IMR-90 (cell line): ENCODE measurements at regions not wholly inside any gene's neighbourhood (a gene's known extent, or its start where the extent isn't known, plus 50 kb on each side); places are given as distances from the start of the nearest gene placed in this dataset.

Experiments
- ATAC-seq: fragments of 200-7000 bp; cut with Tn5 transposase; 2 replicates; pipeline ENCODE4 v1.9.1; 2020; ENCODE audit warnings: low read depth, mild to moderate bottlenecking, moderate library complexity
- BruUV-seq: library from RNA; stranded (reverse); fragments of 400-500 nt; replicated peaks from 2 replicates; lab custom pipeline; 2021; lab: Mats Ljungman, UMichigan
- CTCF ChIA-PET: fragments of 300-600 bp; formaldehyde crosslinking; extraction: SDS; loops from one replicate; lab custom pipeline; 2021; ENCODE audit warnings: antibody characterized with exemption; lab: Yijun Ruan, JAX
- POLR2A ChIA-PET: fragments of 300-600 bp; sonication (Branson Sonifier 250); formaldehyde crosslinking; loops from one replicate; lab custom pipeline; 2022; ENCODE audit warnings: antibody characterized with exemption; ENCODE audit not compliant: unreplicated experiment; lab: Charles Lee
- DNase-seq: peaks from one replicate; pipeline ENCODE4 v3.0.0; 2013
- H2AFZ ChIP-seq: replicated peaks from 2 replicates; pipeline ENCODE3; 2013; ENCODE audit warnings: low read length, mild to moderate bottlenecking; ENCODE audit not compliant: poor library complexity
- H2AK5ac ChIP-seq: 2 replicates; pipeline ENCODE4 v1.6.1; 2013; ENCODE audit warnings: low read depth, low read length, inconsistent platforms
- H2AK9ac ChIP-seq: replicated peaks from 2 replicates; pipeline ENCODE3; 2013; ENCODE audit warnings: mild to moderate bottlenecking, low read depth, low read length, moderate library complexity; ENCODE audit not compliant: poor library complexity
- H2BK120ac ChIP-seq: 2 replicates; pipeline ENCODE4 v1.6.1; 2013; ENCODE audit warnings: low read depth, low read length, inconsistent platforms
- H2BK15ac ChIP-seq: 3 replicates; pipeline ENCODE4 v1.6.1; 2013; ENCODE audit warnings: low read depth, low read length, inconsistent platforms
- H2BK20ac ChIP-seq: 2 replicates; pipeline ENCODE4 v1.6.1; 2013; ENCODE audit warnings: low read depth, mild to moderate bottlenecking, inconsistent platforms, low read length, moderate library complexity
- H2BK5ac ChIP-seq: 2 replicates; pipeline ENCODE4 v1.6.1; 2013; ENCODE audit warnings: mild to moderate bottlenecking, low read depth, low read length, inconsistent platforms; ENCODE audit not compliant: poor library complexity, severe bottlenecking
- H3K14ac ChIP-seq: replicated peaks from 2 replicates; pipeline ENCODE4 v1.6.1; 2013; ENCODE audit warnings: low read depth, low read length, inconsistent platforms
- H3K18ac ChIP-seq: 2 replicates; pipeline ENCODE4 v1.6.1; 2013; ENCODE audit warnings: low read depth, low read length, control low read depth
- H3K23ac ChIP-seq: 2 replicates; pipeline ENCODE4 v1.6.1; 2013; ENCODE audit warnings: low read depth, low read length, inconsistent platforms
- H3K27ac ChIP-seq: 2 replicates; pipeline ENCODE4 v1.5.1; 2013; ENCODE audit warnings: mild to moderate bottlenecking, control low read depth, low read length; ENCODE audit not compliant: insufficient read depth
- H3K27me3 ChIP-seq: 2 replicates; pipeline ENCODE4 v1.6.1; 2013; ENCODE audit warnings: low read length; ENCODE audit not compliant: control insufficient read depth, insufficient read depth
- H3K36me3 ChIP-seq: 2 replicates; pipeline ENCODE4 v1.6.1; 2013; ENCODE audit warnings: low read length, mixed read lengths; ENCODE audit not compliant: control insufficient read depth, insufficient read depth
- H3K4ac ChIP-seq: 2 replicates; pipeline ENCODE4 v1.6.1; 2013; ENCODE audit warnings: low read depth, low read length, inconsistent platforms
- H3K4me1 ChIP-seq: 2 replicates; pipeline ENCODE4 v1.6.1; 2013; ENCODE audit warnings: low read length, mixed read lengths; ENCODE audit not compliant: control insufficient read depth, insufficient read depth
- H3K4me2 ChIP-seq: 2 replicates; pipeline ENCODE4 v1.6.1; 2013; ENCODE audit warnings: low read depth, mild to moderate bottlenecking, control low read depth, low read length, moderate library complexity
- H3K4me3 ChIP-seq: 2 replicates; pipeline ENCODE4 v1.5.1; 2013; ENCODE audit warnings: low read depth, mild to moderate bottlenecking, control low read depth, low read length, moderate library complexity; ENCODE audit not compliant: insufficient read depth
- H3K56ac ChIP-seq: 2 replicates; pipeline ENCODE4 v1.6.1; 2013; ENCODE audit warnings: low read length, inconsistent platforms; ENCODE audit not compliant: insufficient read depth; ENCODE audit errors: extremely low read depth
- H3K79me1 ChIP-seq, 2 experiments: 2 replicates each; pipeline ENCODE4 v1.6.1; 2013; ENCODE audit warnings: low read length in 2 of 2, inconsistent platforms in 1 of 2, low read depth in 1 of 2
- H3K9ac ChIP-seq: 2 replicates; pipeline ENCODE4 v1.6.1; 2013; ENCODE audit warnings: low read depth, low read length, control low read depth
- H3K9me1 ChIP-seq: 2 replicates; pipeline ENCODE4 v1.6.1; 2013; ENCODE audit warnings: low read length, inconsistent platforms; ENCODE audit not compliant: insufficient read depth
- H3K9me3 ChIP-seq: 2 replicates; pipeline ENCODE4 v1.6.1; 2013; ENCODE audit warnings: low read length; ENCODE audit not compliant: control insufficient read depth, insufficient read depth
- H4K20me1 ChIP-seq: 2 replicates; pipeline ENCODE4 v1.6.1; 2013; ENCODE audit warnings: low read length, inconsistent platforms; ENCODE audit not compliant: insufficient read depth
- H4K5ac ChIP-seq: 2 replicates; pipeline ENCODE4 v1.6.1; 2013; ENCODE audit warnings: mild to moderate bottlenecking, low read depth, low read length, control low read depth
- H4K8ac ChIP-seq, 2 experiments: 2 replicates each; pipeline ENCODE4 v1.6.1; 2013; ENCODE audit warnings: low read depth in 2 of 2, low read length in 2 of 2, control low read depth in 1 of 2, inconsistent platforms in 1 of 2
- H4K91ac ChIP-seq: 2 replicates; pipeline ENCODE4 v1.6.1; 2013; ENCODE audit warnings: low read depth, low read length, inconsistent platforms; ENCODE audit not compliant: insufficient read depth
- BHLHE40 ChIP-seq: fragments of 150-350 bp; IDR thresholded peaks from 2 replicates; pipeline ENCODE4 v1.6.1; 2016; ENCODE audit warnings: mild to moderate bottlenecking, low read depth, low read length
- CEBPB ChIP-seq: IDR thresholded peaks from 2 replicates; pipeline ENCODE4 v1.6.1; 2012; ENCODE audit warnings: low read depth, low read length, improper control_type of control experiment
- CHD1 ChIP-seq: IDR thresholded peaks from 2 replicates; pipeline ENCODE4 v1.6.1; 2012; ENCODE audit warnings: low read depth, low read length, improper control_type of control experiment
- FOS ChIP-seq: fragments of 150-350 bp; IDR thresholded peaks from 2 replicates; pipeline ENCODE4 v1.6.1; 2016; ENCODE audit warnings: low read depth, low read length
- MAFK ChIP-seq: IDR thresholded peaks from 2 replicates; pipeline ENCODE4 v1.6.1; 2012; ENCODE audit warnings: low read depth, low read length, improper control_type of control experiment
- MAZ ChIP-seq: IDR thresholded peaks from 2 replicates; pipeline ENCODE4 v1.6.1; 2012; ENCODE audit warnings: low read depth, mild to moderate bottlenecking, low read length, improper control_type of control experiment, moderate library complexity, borderline replicate concordance
- MXI1 ChIP-seq: IDR thresholded peaks from 2 replicates; pipeline ENCODE4 v1.6.1; 2012; ENCODE audit warnings: low read depth, mild to moderate bottlenecking, low read length, moderate library complexity, borderline replicate concordance
- NFE2L2 ChIP-seq: fragments of 150-350 bp; IDR thresholded peaks from 2 replicates; pipeline ENCODE4 v1.6.1; 2016; ENCODE audit warnings: low read depth, mild to moderate bottlenecking, low read length
- POLR2A ChIP-seq: IDR thresholded peaks from 2 replicates; pipeline ENCODE4 v1.6.1; 2012; ENCODE audit warnings: mild to moderate bottlenecking, low read depth, low read length
- RAD21 ChIP-seq: IDR thresholded peaks from 2 replicates; pipeline ENCODE4 v1.6.1; 2012; ENCODE audit warnings: low read length, improper control_type of control experiment
- RCOR1 ChIP-seq: IDR thresholded peaks from 2 replicates; pipeline ENCODE4 v1.6.1; 2012; ENCODE audit warnings: mild to moderate bottlenecking, low read length, improper control_type of control experiment; ENCODE audit not compliant: insufficient replicate concordance
- RFX5 ChIP-seq: IDR thresholded peaks from 2 replicates; pipeline ENCODE4 v1.8.0; 2012; ENCODE audit warnings: low read depth, mild to moderate bottlenecking, low read length, moderate library complexity
- SMC3 ChIP-seq: fragments of 150-350 bp; IDR thresholded peaks from 2 replicates; pipeline ENCODE4 v1.6.1; 2016; ENCODE audit warnings: low read depth, mild to moderate bottlenecking, antibody characterized with exemption, low read length, moderate library complexity
- WGBS, 2 experiments: methylation state at CpG; one replicate each; pipeline versions ENCODE4 v1.1.5 to v1.1.7; 2013; ENCODE audit warnings: missing lambda C conversion rate in 2 of 2; ENCODE audit not compliant: insufficient read length in 1 of 2; ENCODE audit errors: extremely low coverage in 2 of 2; 5-methylcytosine and 5-hydroxymethylcytosine counted together
- dilution Hi-C: fragments of 300-500 bp; cut with HindIII; formaldehyde crosslinking; loops from one replicate; pipeline ENCODE4 v1.14.3; 2018; ENCODE audit warnings: low sequenced_read_pairs; ENCODE audit not compliant: unreplicated experiment
- in situ Hi-C: fragments of 300-500 bp; cut with MboI; formaldehyde crosslinking; loops from 3 replicates; pipeline ENCODE4 v1.14.3; 2019; ENCODE audit warnings: low sequenced_read_pairs, inconsistent platforms, mixed read lengths
- intact Hi-C: fragments of 100-400 bp; cut with micrococcal nuclease; formaldehyde crosslinking; loops from 2 replicates; pipeline ENCODE4 v1.10.0; 2022
- TF ChIP-seq, protein P1 (sequence below): fragments of 150-350 bp; IDR thresholded peaks from 2 replicates; pipeline ENCODE4 v1.6.1; 2016; ENCODE audit warnings: low read depth, mild to moderate bottlenecking, low read length, moderate library complexity, borderline replicate concordance
- TF ChIP-seq, protein P2 (sequence below): conservative IDR thresholded peaks from 2 replicates; pipeline ENCODE4 v1.5.1; 2012; ENCODE audit warnings: mild to moderate bottlenecking, low read depth, low read length, improper control_type of control experiment
- TF ChIP-seq, protein P3 (sequence below): fragments of 150-350 bp; IDR thresholded peaks from 2 replicates; pipeline ENCODE4 v1.6.1; 2017; ENCODE audit warnings: mild to moderate bottlenecking, antibody characterized with exemption, low read length, low read depth

DNA sequence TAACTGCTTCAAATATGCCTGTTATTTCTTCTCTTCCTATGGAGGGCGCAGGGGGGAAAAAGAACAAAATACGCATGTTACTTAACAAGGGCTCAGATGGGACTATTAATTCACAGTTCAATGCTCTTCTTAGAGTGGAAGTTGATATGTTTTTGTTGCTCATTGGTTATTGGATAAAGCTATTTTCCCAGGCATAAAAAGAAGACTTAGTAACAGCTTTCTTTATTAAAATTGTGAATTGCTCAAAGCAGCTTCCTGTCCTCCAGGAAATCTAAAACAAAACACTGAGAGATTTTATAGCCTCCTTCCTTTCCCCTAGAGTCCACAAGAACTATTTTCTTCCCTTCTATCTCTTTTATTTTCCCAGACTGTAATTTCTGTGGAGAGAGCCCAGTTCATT is 180.8 kb downstream of the SH3BP4 start:
- H3K23ac ChIP-seq: no peak overlapping the region
- in situ Hi-C loops: loop anchor here (10.0 kb wide), 1 partner anchor 542 kb away; no protein-coding TSS in a partner anchor
- intact Hi-C loops: no loop called here
- no peaks in the 10 kb centered on the region for H4K20me1 ChIP-seq
- ATAC-seq (no peak), DNase-seq (no peak)
- WGBS, 2 experiments: no CpG with 5 or more reads among the region's 2 CpGs
- CTCF ChIA-PET: no interaction called here
- no peaks in the 10 kb centered on the region for H3K36me3 ChIP-seq
- no peak overlapping the region for H4K5ac ChIP-seq
- H3K9me3 ChIP-seq: no peaks in the 10 kb centered on the region
- no peak overlapping the region for H3K18ac ChIP-seq
- no peak overlapping the region for H2BK20ac ChIP-seq
- no peak overlapping the region for H4K8ac ChIP-seq
- no peak overlapping the region for H3K9ac ChIP-seq
- H2BK120ac ChIP-seq: no peak overlapping the region
- no peak overlapping the region for H4K91ac ChIP-seq
- no peaks in the 10 kb centered on the region for H3K79me1 ChIP-seq
- H3K14ac ChIP-seq: no peak overlapping the region
- no peak overlapping the region for H3K4ac ChIP-seq
- H2BK15ac ChIP-seq: no peak overlapping the region
- no peak overlapping the region for H3K27ac ChIP-seq
- POLR2A ChIA-PET: no interaction called here
- no peaks in the 10 kb centered on the region for H3K9me1 ChIP-seq
- TF ChIP-seq POLR2A (no peak), RAD21 (no peak), MAZ (no peak), RCOR1 (no peak), CEBPB (no peak), MXI1 (no peak), FOS (no peak), CHD1 (no peak), SMC3 (no peak), RFX5 (no peak), NFE2L2 (no peak), BHLHE40 (no peak), MAFK (no peak)
- TF ChIP-seq, protein P1, sequence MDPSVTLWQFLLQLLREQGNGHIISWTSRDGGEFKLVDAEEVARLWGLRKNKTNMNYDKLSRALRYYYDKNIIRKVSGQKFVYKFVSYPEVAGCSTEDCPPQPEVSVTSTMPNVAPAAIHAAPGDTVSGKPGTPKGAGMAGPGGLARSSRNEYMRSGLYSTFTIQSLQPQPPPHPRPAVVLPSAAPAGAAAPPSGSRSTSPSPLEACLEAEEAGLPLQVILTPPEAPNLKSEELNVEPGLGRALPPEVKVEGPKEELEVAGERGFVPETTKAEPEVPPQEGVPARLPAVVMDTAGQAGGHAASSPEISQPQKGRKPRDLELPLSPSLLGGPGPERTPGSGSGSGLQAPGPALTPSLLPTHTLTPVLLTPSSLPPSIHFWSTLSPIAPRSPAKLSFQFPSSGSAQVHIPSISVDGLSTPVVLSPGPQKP: no peak
- TF ChIP-seq, protein P2, sequence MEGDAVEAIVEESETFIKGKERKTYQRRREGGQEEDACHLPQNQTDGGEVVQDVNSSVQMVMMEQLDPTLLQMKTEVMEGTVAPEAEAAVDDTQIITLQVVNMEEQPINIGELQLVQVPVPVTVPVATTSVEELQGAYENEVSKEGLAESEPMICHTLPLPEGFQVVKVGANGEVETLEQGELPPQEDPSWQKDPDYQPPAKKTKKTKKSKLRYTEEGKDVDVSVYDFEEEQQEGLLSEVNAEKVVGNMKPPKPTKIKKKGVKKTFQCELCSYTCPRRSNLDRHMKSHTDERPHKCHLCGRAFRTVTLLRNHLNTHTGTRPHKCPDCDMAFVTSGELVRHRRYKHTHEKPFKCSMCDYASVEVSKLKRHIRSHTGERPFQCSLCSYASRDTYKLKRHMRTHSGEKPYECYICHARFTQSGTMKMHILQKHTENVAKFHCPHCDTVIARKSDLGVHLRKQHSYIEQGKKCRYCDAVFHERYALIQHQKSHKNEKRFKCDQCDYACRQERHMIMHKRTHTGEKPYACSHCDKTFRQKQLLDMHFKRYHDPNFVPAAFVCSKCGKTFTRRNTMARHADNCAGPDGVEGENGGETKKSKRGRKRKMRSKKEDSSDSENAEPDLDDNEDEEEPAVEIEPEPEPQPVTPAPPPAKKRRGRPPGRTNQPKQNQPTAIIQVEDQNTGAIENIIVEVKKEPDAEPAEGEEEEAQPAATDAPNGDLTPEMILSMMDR: no peak
- TF ChIP-seq, protein P3, sequence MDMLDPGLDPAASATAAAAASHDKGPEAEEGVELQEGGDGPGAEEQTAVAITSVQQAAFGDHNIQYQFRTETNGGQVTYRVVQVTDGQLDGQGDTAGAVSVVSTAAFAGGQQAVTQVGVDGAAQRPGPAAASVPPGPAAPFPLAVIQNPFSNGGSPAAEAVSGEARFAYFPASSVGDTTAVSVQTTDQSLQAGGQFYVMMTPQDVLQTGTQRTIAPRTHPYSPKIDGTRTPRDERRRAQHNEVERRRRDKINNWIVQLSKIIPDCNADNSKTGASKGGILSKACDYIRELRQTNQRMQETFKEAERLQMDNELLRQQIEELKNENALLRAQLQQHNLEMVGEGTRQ: no peak
- H3K4me3 ChIP-seq: no peak overlapping the region
- H2BK5ac ChIP-seq: no peak overlapping the region
- H2AFZ ChIP-seq: no peak overlapping the region
- H2AK9ac ChIP-seq: no peak overlapping the region
- H3K56ac ChIP-seq: no peak overlapping the region
- no peak overlapping the region for H3K4me2 ChIP-seq
- dilution Hi-C loops: loop anchor here (25.0 kb wide), 1 partner anchor 605 kb away; no protein-coding TSS in a partner anchor
- H3K27me3 ChIP-seq: peaks cover 22% of the 10 kb centered on the region
- no peaks in the 10 kb centered on the region for H3K4me1 ChIP-seq
- H2AK5ac ChIP-seq: no peak overlapping the region
- BruUV-seq: no TSS peak
